ENCODE measurements at regions not wholly inside any gene's neighbourhood (a gene's known extent, or its start where the extent isn't known, plus 50 kb on each side); places are given as distances from the start of the nearest gene placed in this dataset.

DNA sequence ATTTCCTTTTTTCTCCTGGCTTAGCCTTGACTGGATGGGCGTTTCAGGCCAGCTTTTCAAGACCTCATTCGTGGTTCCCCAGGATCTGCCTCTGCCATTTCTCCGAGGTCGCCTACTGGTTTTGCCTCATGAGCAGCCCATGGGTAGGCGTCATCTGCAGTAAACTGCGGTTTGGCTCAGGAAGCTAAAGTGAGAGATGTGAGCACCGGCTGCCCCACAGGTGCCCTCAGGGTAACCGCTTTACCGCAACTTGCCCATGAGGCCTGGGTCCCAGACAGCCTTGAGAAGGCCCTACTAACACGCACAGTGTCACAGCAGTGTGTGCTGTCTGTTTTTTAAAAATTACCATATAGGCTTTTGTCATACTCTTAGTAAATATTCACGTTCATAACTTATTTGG lies 53.4 kb upstream of the TBXT start:
- TF ChIP-seq CTCF (IDR thresholded peaks at IDR 0.05; ENCODE audit: low read length): no peak
- TF ChIP-seq EZH2 (IDR thresholded peaks at IDR 0.05; ENCODE audit: borderline replicate concordance, low read length): no peak

Data from OCI-LY1 (cell line).